NB4 (cell line): ENCODE measurements at regions not wholly inside any gene's neighbourhood (a gene's known extent, or its start where the extent isn't known, plus 50 kb on each side); places are given as distances from the start of the nearest gene placed in this dataset.

ENCODE experiments used
- CTCF ChIP-seq: IDR thresholded peaks from one replicate; pipeline ENCODE4 v1.5.1; 2012; ENCODE audit warnings: low read depth, low read length
- POLR2A ChIP-seq: IDR thresholded peaks from 2 replicates; pipeline ENCODE4 v1.6.1; 2011; ENCODE audit warnings: mild to moderate bottlenecking; ENCODE audit not compliant: insufficient read length; ENCODE audit errors: extremely low read depth

- TF ChIP-seq CTCF, result no peak
- no peak for TF ChIP-seq POLR2A
These were observed 168.8 kb downstream of the CYYR1 start for GRCh38 chr21:26404288-26404687.
